ENCODE measurements at regions not wholly inside any gene's neighbourhood (a gene's known extent, or its start where the extent isn't known, plus 50 kb on each side); places are given as distances from the start of the nearest gene placed in this dataset.
A peak's percentile ranks its signal among the peaks of the same experiment; 100 is the strongest.

DNA sequence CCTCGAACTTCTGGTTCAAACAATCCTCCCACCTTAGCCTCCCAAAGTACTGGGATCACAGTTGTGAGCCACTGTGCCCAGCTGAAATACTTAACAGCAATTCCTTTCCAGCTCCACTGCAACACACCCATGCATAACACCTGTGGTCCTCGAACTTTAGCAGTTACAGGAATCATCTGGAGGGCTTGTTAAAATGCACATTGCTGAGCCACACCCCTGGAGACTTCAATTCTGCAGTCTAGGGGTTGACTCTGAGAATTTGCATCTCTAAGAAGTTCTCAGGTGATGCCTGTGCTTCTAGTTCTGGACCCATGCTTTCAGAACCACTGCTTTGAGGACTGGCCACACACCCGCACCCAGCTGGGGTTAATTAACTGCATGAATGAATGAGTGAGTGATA, 53.1 kb upstream of the UBL3 start:
- Histone ChIP-seq H3K14ac (ENCODE audit: insufficient read length) (no peak overlapping the region), H2BK5ac (ENCODE audit: low read depth, low read length) (no peak overlapping the region), H3K9ac (replicated peaks in 1 of 4; ENCODE audit: extremely low read depth in 1 of 4, low read depth in 3 of 4, low read length in 3 of 4) (no peak overlapping the region), H3K36me3 (ENCODE audit: control insufficient read depth in 2 of 4, insufficient read depth in 4 of 4, low read length in 3 of 4) (no peaks in the 10 kb centered on the region), H3K18ac (ENCODE audit: extremely low read depth, low read length) (no peak overlapping the region), H4K8ac (ENCODE audit: extremely low read depth, insufficient read depth, low read length) (no peak overlapping the region), H2BK15ac (ENCODE audit: low read length) (0 out of 2 replicates have a peak overlapping the region, but pooled peaks have one; percentile 16), H3K79me1 (ENCODE audit: low read depth, low read length) (no peaks in the 10 kb centered on the region), H2BK12ac (ENCODE audit: low read depth, low read length) (no peak overlapping the region), H3K27ac (ENCODE audit: low read depth, low read length) (no peak overlapping the region), H2BK20ac (ENCODE audit: low read length) (no peak overlapping the region), H3K4ac (replicated peaks; ENCODE audit: insufficient read length, low read depth, low read length) (no peak overlapping the region), H3K79me2 (ENCODE audit: control insufficient read depth in 1 of 2, insufficient read depth in 2 of 2, low read length in 2 of 2) (no peaks in the 10 kb centered on the region), H2BK120ac (replicated peaks; ENCODE audit: low read depth, low read length) (no peak overlapping the region), H3K23ac (ENCODE audit: insufficient read length) (no peak overlapping the region), H4K20me1 (replicated peaks in 1 of 2; ENCODE audit: control insufficient read depth in 1 of 2, insufficient read depth in 2 of 2, low read length in 2 of 2) (no peaks in the 10 kb centered on the region), H3K4me1 (replicated peaks in 1 of 4; ENCODE audit: control insufficient read depth in 3 of 4, insufficient read depth in 4 of 4, low read length in 3 of 4) (peaks cover 0 to 4% (median 1%) of the 10 kb centered on the region in 4 experiments; a peak in 2 of 7 replicates), H4K91ac (replicated peaks; ENCODE audit: insufficient read length, low read length) (no peak overlapping the region), H4K5ac (ENCODE audit: insufficient read length, low read depth, low read length) (no peak overlapping the region), H3K4me3 (ENCODE audit: extremely low read depth in 1 of 4, insufficient read depth in 2 of 4, low read depth in 3 of 4, low read length in 4 of 4) (no peak overlapping the region), H3K23me2 (ENCODE audit: low read depth, low read length) (no peaks in the 10 kb centered on the region), H2AK5ac (ENCODE audit: low read depth, low read length) (no peak overlapping the region), H2AFZ (ENCODE audit: low read length) (no peak overlapping the region), H3K4me2 (ENCODE audit: insufficient read depth in 1 of 2, low read depth in 2 of 2, low read length in 2 of 2) (no peak overlapping the region), H3K9me3 (ENCODE audit: insufficient read depth in 2 of 2, low read depth in 1 of 2, low read length in 1 of 2) (no peaks in the 10 kb centered on the region), H3K56ac (replicated peaks; ENCODE audit: insufficient read length, low read depth, low read length) (no peak overlapping the region), H3K27me3 (replicated peaks in 1 of 4; ENCODE audit: control insufficient read depth in 3 of 4, extremely low read depth in 1 of 4, insufficient read depth in 3 of 4, low read length in 3 of 4) (no peaks in the 10 kb centered on the region)
- CTCF ChIA-PET (ENCODE audit: partially characterized antibody) = interaction anchor here (0.8 kb wide), 1 partner anchor 131 kb away, joined by 3 read pairs; no protein-coding TSS in a partner anchor
- FAIRE-seq (no peak), DNase-seq (ENCODE audit: low read depth in 1 of 2, low spot score in 2 of 2) (no peak)
- POLR2A ChIA-PET (ENCODE audit: partially characterized antibody) = no interaction called here
- TF ChIP-seq SAP30 (IDR thresholded peaks at IDR 0.05; ENCODE audit: insufficient read depth, insufficient replicate concordance, low read length) (no peak), FOSL1 (IDR thresholded peaks at IDR 0.05; ENCODE audit: insufficient read depth, low read depth, low read length) (no peak), CBX5 (IDR thresholded peaks at IDR 0.05; ENCODE audit: low read depth, low read length) (no peak), SIRT6 (IDR thresholded peaks at IDR 0.05; ENCODE audit: low read length) (no peak), SP2 (IDR thresholded peaks at IDR 0.05; ENCODE audit: low read length) (no peak), RAD21 (IDR thresholded peaks at IDR 0.05 in 1 of 2, conservative IDR thresholded peaks at IDR 0.05 in 1 of 2; ENCODE audit: low read depth in 2 of 2, low read length in 2 of 2) (no peak), KDM4A (IDR thresholded peaks at IDR 0.05; ENCODE audit: low read depth, low read length, severe bottlenecking) (no peak)
- WGBS, 2 experiments (ENCODE audit: extremely low coverage in 1 of 2, insufficient coverage in 1 of 2, insufficient read length in 1 of 2, insufficient replicate concordance in 2 of 2, low coverage in 1 of 2, low lambda C conversion rate in 2 of 2, missing lambda C conversion rate in 1 of 2) = 93% methylated on average over 3 of the region's 3 CpGs; no CpG with 5 or more reads in 1 of the 2 experiments
